AG10803 (cell line): ENCODE measurements at regions not wholly inside any gene's neighbourhood (a gene's known extent, or its start where the extent isn't known, plus 50 kb on each side); places are given as distances from the start of the nearest gene placed in this dataset.

Source experiments
- DNase-seq: peaks from one replicate; pipeline ENCODE4 v3.0.0; 2010; ENCODE audit warnings: low read depth
- H3K4me3 ChIP-seq: 2 replicates; pipeline ENCODE4 v1.5.1; 2011; ENCODE audit warnings: mild to moderate bottlenecking, low read length, control low read depth
- TF ChIP-seq, protein P1 (sequence below): conservative IDR thresholded peaks from 2 replicates; pipeline ENCODE4 v1.5.1; 2011; ENCODE audit warnings: mild to moderate bottlenecking, low read length, control low read depth, inconsistent platforms

DNA sequence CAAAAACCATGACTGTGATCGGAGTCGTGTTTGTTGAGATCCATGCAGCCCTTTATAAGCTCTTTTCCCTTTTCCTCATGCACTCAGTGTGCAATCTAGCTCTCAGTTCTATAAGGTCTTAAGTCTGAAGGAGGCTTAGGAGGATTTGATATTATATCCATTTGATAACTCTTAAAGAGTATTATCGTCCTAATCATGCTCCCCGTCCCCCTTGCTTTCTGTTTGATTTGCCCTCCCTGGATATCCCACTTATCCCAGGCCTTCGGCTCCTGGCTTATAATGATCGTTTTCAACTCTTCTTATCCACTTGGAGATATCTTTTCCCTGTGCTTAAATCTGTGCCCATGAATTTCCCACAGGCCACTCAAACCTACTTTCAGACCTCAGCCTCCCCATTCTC is 1917.7 kb upstream of the PIK3C3 start:
- no peak for DNase-seq

DNA sequence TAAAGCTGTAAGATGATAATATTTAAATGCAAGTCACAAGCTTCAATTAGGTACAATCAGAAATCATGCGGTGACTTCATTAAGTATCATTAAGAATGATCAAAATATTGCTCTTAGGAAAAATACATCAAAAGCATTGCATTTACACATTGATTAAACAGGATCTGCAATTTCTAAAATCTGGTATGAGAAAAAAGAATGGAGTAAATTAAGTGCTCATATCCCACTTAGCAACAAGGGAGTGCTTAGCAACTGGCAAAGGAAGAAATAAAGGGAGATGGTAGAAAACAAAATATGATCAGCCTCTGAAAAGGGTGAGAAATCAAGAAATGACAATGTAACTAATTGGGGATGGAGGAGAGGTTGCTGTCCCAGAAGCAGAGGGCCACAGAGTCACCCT is 1918.2 kb upstream of the PIK3C3 start:
- no peak for DNase-seq
- no peak overlapping the region for H3K4me3 ChIP-seq
- TF ChIP-seq, protein P1, sequence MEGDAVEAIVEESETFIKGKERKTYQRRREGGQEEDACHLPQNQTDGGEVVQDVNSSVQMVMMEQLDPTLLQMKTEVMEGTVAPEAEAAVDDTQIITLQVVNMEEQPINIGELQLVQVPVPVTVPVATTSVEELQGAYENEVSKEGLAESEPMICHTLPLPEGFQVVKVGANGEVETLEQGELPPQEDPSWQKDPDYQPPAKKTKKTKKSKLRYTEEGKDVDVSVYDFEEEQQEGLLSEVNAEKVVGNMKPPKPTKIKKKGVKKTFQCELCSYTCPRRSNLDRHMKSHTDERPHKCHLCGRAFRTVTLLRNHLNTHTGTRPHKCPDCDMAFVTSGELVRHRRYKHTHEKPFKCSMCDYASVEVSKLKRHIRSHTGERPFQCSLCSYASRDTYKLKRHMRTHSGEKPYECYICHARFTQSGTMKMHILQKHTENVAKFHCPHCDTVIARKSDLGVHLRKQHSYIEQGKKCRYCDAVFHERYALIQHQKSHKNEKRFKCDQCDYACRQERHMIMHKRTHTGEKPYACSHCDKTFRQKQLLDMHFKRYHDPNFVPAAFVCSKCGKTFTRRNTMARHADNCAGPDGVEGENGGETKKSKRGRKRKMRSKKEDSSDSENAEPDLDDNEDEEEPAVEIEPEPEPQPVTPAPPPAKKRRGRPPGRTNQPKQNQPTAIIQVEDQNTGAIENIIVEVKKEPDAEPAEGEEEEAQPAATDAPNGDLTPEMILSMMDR = no peak

More for the DNA sequence above, 1917.7 kb upstream of the PIK3C3 start:
- TF ChIP-seq, protein P1 = no peak
- H3K4me3 ChIP-seq = no peak overlapping the region

DNA sequence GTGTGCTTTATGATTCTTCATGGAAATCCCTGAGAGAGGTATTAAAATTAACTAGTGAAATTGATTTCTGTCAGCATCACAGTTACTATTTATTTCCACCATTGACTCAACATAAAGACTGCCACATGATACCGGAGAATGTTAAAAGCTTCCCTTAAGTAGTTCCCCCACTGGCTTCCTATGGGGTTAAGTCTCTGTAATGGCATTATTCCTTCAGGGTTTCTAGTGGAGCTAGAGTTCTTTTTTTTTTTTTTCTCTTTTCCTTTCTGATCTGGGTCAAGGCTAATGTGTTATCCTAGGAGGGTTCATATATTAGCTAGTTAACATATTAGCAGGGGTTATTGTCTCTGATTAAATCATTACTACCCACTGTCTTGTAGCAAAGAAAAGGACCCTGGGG is 1919.1 kb upstream of the PIK3C3 start:
- no peak overlapping the region for H3K4me3 ChIP-seq
- TF ChIP-seq, protein P1 = no peak
- DNase-seq = no peak

DNA sequence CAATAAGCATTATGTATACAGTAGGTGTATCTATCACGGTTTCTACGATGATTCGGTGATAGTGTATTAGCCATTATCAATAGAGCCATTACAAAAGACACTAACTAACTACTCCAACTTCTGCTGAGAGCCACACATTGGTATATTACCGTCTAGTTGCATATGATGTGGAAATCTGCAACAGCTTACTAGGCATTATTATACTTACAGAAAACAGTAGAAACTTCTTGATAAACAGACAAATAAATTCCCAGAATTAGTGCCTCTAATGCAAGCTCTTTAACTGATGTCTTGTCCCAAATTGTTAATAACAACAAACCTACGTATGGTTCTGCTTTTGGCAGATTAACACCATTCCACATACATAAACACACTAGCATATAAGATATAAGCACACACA is 1923.0 kb upstream of the PIK3C3 start:
- TF ChIP-seq, protein P1 = no peak
- DNase-seq = no peak
- no peak overlapping the region for H3K4me3 ChIP-seq

DNA sequence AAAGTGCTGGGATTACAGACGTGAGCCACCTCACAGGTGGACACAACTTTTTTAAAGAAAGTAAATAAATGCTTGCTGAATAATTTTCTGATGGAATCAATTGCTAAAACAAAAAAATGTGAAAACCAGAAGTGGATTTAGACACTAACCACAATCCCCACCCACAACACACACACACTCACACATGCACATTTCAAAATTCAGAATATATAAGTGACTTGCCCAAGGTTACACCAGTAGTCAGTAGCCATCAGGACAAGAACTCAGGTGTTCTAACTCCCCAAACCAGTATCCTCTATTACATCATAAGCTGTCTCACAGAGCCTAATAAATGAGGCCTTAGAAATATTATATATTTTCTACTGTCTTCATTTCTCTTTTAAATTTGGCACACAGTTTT is 1923.6 kb upstream of the PIK3C3 start:
- TF ChIP-seq, protein P1 = no peak
- no peak for DNase-seq
- no peak overlapping the region for H3K4me3 ChIP-seq

DNA sequence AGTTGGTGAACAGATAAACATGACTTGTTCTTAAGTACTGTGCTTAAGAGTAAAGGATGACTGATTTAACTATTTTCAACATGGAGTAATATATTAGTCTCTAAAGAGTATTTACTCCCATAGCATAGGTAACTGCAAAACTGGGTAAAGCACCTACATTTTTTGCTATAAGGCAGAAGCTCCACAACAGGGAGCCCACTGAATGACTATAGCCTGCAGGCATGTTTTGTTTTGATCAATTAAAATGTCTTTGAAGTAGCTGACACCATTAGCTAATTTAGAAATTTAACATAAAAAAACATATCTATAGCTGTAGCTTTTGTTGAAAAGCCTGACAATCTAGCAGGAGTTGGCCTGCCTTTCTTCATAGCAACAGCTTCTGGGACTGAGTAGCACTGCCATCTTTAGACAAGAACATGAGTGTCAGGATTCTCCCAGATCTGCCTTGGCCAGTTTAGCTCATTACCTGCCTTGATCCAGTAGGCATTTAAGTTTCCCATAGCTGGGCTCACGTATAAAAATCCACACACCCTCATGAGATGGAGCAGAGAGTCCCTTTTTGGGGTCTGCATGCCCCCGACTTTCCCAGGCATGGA is 1935.1 kb upstream of the PIK3C3 start:
- no peak for DNase-seq
- TF ChIP-seq, protein P1 = no peak
- no peak overlapping the region for H3K4me3 ChIP-seq

DNA sequence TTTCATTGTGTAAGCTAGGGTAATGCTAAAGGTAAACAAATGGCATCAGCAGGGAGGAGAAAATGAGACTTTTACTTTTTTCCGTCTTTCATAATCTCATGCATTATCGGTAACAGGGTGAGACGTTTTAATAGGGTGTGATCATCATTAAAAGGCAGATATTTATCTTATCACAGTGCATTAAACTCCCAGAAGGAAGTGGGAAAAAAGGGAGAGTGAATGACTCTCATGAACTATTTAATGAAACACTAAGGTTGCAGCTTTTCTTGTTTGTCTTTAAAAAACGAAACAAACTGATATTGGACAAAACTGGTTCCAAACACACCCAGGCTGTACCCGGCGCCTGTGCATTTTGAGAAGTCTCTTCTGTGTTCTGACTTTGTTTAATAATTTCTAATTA is 1936.8 kb upstream of the PIK3C3 start:
- no peak overlapping the region for H3K4me3 ChIP-seq
- no peak for DNase-seq
- TF ChIP-seq, protein P1 = no peak
